Activated CD8-positive, alpha-beta T cell treated with anti-CD3 and anti-CD28 coated beads for 36 hours (primary cell): ENCODE measurements at regions not wholly inside any gene's neighbourhood (a gene's known extent, or its start where the extent isn't known, plus 50 kb on each side); places are given as distances from the start of the nearest gene placed in this dataset.
A peak's percentile ranks its signal among the peaks of the same experiment; 100 is the strongest.
"Not testable (repeated sequence)": the region's sequence is repeated elsewhere in the genome, so short reads cannot be mapped to it uniquely, and the experiment has no call there.

Experiments used
- ATAC-seq: fragments of 200-7000 bp; cut with Tn5 transposase; one replicate; pipeline ENCODE4 v1.10.0; 2021; ENCODE audit warnings: mild to moderate bottlenecking, moderate library complexity
- CTCF ChIA-PET: fragments of 350-600 bp; sonication (Branson Sonifier 250); formaldehyde crosslinking; loops from one replicate; lab custom pipeline; 2021; ENCODE audit warnings: antibody characterized with exemption; lab: Charles Lee
- POLR2A ChIA-PET: fragments of 350-600 bp; sonication (Branson Sonifier 250); formaldehyde crosslinking; loops from one replicate; lab custom pipeline; 2021; ENCODE audit warnings: antibody characterized with exemption; lab: Charles Lee
- DNase-seq: peaks from one replicate; pipeline ENCODE4 v3.0.0-alpha.2; 2020
- H3K27ac Mint-ChIP-seq: one replicate; pipeline ENCODE4 v1.8.0; 2021; ENCODE audit warnings: mild to moderate bottlenecking, mixed read lengths
- H3K27me3 Mint-ChIP-seq: one replicate; pipeline ENCODE4 v1.8.0; 2021; ENCODE audit warnings: mixed read lengths
- H3K36me3 Mint-ChIP-seq: one replicate; pipeline ENCODE4 v1.8.0; 2021; ENCODE audit warnings: low read depth, mixed read lengths
- H3K4me1 Mint-ChIP-seq: one replicate; pipeline ENCODE4 v1.8.0; 2021; ENCODE audit warnings: low read depth, mixed read lengths
- H3K4me3 Mint-ChIP-seq: one replicate; pipeline ENCODE4 v1.8.0; 2021; ENCODE audit warnings: mild to moderate bottlenecking, moderate library complexity, mixed read lengths
- H3K9me3 Mint-ChIP-seq: one replicate; pipeline ENCODE4 v1.8.0; 2021; ENCODE audit warnings: mixed read lengths
- CTCF ChIP-seq: fragments of 200-600 bp; IDR thresholded peaks from one replicate; pipeline ENCODE4 v1.8.0; 2022; ENCODE audit warnings: antibody characterized with exemption, mild to moderate bottlenecking
- intact Hi-C: fragments of 100-400 bp; cut with micrococcal nuclease; formaldehyde crosslinking; loops from one replicate; pipeline ENCODE4 v1.10.0; 2022

DNA sequence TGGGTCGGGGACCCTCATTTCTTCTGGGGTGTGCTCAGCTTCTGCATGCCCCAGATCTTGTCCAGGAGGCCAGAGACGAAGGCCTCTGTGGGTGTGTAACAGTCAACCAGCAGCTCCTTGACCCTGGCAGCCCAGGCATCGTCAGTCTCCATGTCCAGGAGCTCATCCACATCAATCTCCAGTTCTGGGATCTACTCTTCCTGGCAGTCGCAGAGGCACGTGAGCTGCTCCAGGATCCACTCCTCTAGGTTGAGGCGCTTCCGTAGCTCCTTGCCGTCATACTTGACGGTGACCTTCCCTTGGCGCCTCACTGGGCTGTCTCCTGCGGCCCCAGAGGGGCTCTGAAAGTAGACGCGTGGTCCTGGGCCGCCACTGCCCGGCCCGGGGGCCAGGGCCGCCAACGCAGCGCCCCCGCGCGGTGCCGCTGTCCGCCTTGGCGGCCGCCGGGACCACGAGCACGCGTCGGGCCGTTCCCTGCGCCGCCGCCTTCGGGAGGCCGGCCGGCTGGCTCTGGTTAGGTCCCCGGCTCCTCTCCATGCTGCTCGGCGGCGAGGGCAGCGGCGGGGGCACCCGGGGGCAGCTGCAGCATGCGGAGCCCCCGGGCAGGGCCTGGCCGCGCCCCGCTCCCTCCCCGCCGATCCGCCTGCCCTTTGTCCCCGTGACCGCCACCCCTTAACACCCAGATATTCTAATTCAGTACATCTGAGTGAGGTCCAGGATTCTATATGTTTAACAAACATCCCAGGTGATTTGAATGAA, 170.5 kb downstream of the SEPTIN7 start:
- TF ChIP-seq CTCF = no peak
- ChIA-PET POLR2A (no interaction called here), CTCF (interaction anchor here (0.6 to 2.0 kb wide), 3 partner anchors 54 to 320 kb away, joined by 3 to 14 read pairs (median 7); no protein-coding TSS in a partner anchor)
- Mint-ChIP-seq H3K4me1 (no peaks in the 10 kb centered on the region), H3K36me3 (no peaks in the 10 kb centered on the region), H3K4me3 (peak overlapping the region; percentile 8), H3K9me3 (no peaks in the 10 kb centered on the region), H3K27me3 (peaks cover 18% of the 10 kb centered on the region), H3K27ac (no peak overlapping the region)
- intact Hi-C loops = no loop called here
- no peak for DNase-seq
- no peak for ATAC-seq

DNA sequence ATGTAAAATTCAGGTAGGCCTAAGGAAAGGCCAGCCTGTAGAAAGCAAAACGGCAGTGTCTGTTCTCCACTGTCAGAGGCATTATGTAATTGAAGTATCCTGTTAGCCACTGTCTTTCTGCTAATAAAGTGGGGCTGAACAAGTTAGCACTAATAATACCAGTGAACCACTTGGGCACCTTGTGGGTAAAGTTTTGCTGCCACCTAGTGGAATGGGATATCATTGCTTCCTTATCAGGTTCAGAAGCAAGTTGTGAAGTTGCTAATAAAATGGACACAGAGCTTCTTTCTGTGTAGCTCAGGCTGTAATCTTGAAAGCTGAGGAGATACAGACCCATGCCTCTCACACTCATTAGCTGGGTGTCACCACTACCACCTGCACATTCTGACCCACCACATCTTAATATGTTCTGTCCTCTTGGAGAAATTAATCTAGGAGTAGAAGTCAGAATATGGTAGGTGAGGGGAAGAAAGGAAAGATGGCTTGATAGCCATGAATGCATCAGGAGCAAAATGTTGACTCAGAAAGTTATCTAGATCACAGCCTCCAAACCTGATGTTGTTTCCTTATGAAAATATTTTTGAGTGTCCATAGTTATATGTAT, 175.1 kb downstream of the SEPTIN7 start:
- H3K36me3 Mint-ChIP-seq = no peaks in the 10 kb centered on the region
- H3K4me1 Mint-ChIP-seq = no peaks in the 10 kb centered on the region
- H3K27me3 Mint-ChIP-seq = peaks cover 10% of the 10 kb centered on the region
- CTCF ChIA-PET = interaction anchor here (0.6 to 1.2 kb wide), 24 partner anchors 8 to 373 kb away, joined by 3 to 9 read pairs (median 4); no protein-coding TSS in a partner anchor
- H3K27ac Mint-ChIP-seq = no peak overlapping the region
- peak; percentile 87 for TF ChIP-seq CTCF
- no peak overlapping the region for H3K4me3 Mint-ChIP-seq
- ATAC-seq (peak; percentile 58), DNase-seq (peak; percentile 58)
- intact Hi-C loops = loop anchor here (2.0 kb wide), 1 partner anchor 59 kb away; no protein-coding TSS in a partner anchor
- no peaks in the 10 kb centered on the region for H3K9me3 Mint-ChIP-seq
- POLR2A ChIA-PET = no interaction called here

GRCh38 chr7:35978816-35979640, 174.0 kb upstream of the EEPD1 start:
- H3K4me1 Mint-ChIP-seq, DNase-seq, POLR2A ChIA-PET, ATAC-seq, intact Hi-C loops, H3K27me3 Mint-ChIP-seq, H3K36me3 Mint-ChIP-seq, H3K27ac Mint-ChIP-seq, H3K9me3 Mint-ChIP-seq, H3K4me3 Mint-ChIP-seq: not testable (repeated sequence)
- CTCF ChIA-PET = interaction anchor here (0.6 to 1.7 kb wide), 6 partner anchors 62 to 910 kb away, joined by 3 to 4 read pairs (median 3); no protein-coding TSS in a partner anchor

- ChIA-PET POLR2A (no interaction called here), CTCF (no interaction called here)
- H3K27me3 Mint-ChIP-seq = no peaks in the 10 kb centered on the region
- no peaks in the 10 kb centered on the region for H3K36me3 Mint-ChIP-seq
- TF ChIP-seq CTCF = no peak
- DNase-seq (no peak), ATAC-seq (no peak)
- no peak overlapping the region for H3K4me3 Mint-ChIP-seq
- H3K4me1 Mint-ChIP-seq = no peaks in the 10 kb centered on the region
- H3K27ac Mint-ChIP-seq = no peak overlapping the region
- H3K9me3 Mint-ChIP-seq = no peaks in the 10 kb centered on the region
- intact Hi-C loops = no loop called here
Observed at GRCh38 chr7:35982600-35982999, 170.5 kb upstream of the EEPD1 start.

GRCh38 chr7:35983626-35984025, 169.4 kb upstream of the EEPD1 start:
- POLR2A ChIA-PET = no interaction called here
- H3K27me3 Mint-ChIP-seq = no peaks in the 10 kb centered on the region
- no peaks in the 10 kb centered on the region for H3K4me1 Mint-ChIP-seq

More at GRCh38 chr7:35983626-35984025, 169.4 kb upstream of the EEPD1 start:
- H3K9me3 Mint-ChIP-seq = no peaks in the 10 kb centered on the region
- no peaks in the 10 kb centered on the region for H3K36me3 Mint-ChIP-seq
- intact Hi-C loops = no loop called here
- ATAC-seq (no peak), DNase-seq (no peak)
- no peak overlapping the region for H3K27ac Mint-ChIP-seq
- TF ChIP-seq CTCF = no peak
- CTCF ChIA-PET = interaction anchor here (0.9 to 3.9 kb wide), 5 partner anchors 7 to 342 kb away, joined by 3 to 107 read pairs (median 5); no protein-coding TSS in a partner anchor
- no peak overlapping the region for H3K4me3 Mint-ChIP-seq
